ENCODE measurements at regions not wholly inside any gene's neighbourhood (a gene's known extent, or its start where the extent isn't known, plus 50 kb on each side); places are given as distances from the start of the nearest gene placed in this dataset.
"Not testable (repeated sequence)": the region's sequence is repeated elsewhere in the genome, so short reads cannot be mapped to it uniquely, and the experiment has no call there.

DNA sequence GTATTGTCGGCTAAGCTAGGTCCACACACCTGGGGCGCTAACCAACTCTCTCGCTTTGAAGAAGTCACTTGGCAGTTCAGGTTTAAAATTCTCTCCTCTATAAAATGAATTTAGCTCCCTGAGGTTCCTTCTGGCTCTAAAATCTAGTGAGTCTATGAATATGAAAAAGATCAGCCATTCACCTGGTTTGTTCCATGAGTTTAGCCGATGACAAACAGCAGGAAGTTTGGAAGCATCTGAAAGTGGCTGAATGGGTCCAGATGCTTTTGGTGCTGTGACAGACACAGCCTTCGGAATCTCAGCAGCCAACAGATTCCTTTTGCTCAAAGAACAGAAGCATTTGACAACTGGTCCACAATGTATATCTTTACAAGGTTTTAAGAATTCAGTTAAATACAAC, 73.4 kb upstream of the FOXN3 start:
- DNase-seq (ENCODE audit: low read depth): no peak

DNA sequence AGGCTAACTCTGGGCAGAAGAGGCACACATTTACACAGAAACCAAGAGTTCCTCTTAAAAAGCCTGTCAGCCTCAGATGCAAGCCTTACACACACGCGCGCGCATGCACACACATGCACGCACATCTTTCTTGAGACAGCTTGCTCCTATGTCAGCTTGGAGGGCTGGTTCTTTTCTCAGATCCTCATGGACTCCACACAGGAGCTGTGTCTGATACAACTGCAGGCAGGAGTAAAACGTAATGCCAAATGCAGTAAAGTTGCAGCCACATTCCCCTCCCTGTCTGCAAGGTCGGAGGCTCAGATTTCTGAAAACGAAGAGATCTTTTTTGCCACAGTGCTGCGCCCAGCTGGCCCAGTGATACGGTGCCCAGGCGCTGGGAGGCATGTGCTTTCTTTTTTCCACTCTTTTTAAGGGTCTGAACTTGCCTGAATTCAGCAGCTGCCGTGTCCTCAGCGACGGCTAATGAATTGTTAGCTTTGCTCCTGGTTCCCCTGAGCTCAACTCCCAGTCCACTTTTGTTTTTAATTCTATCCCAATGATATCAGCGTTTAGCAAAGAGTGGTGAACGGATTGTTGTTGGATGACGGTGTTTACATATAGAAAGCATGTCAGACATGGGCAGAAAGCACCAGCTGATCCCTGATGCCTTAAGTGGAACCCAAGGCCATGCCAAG, 72.9 kb upstream of the FOXN3 start:
- DNase-seq (ENCODE audit: low read depth): no peak

DNA sequence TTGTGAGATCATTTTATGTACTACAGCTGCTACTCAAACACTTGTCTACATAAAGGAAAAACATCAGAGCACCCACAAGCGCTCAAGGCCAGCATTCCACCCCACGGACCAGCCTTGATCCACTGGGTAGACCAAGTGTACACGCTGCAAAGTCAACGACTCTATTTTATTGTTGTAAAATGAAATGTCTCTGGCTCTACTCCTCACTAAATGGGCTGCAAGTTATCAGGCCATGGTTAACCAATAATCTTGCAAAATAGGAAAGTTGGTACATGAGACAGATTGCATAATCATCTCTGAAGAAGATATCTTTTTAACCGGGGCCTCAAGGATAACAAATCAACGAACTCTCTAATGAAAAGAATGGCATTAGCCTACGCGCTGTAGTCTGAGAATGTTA, 69.9 kb upstream of the FOXN3 start:
- DNase-seq (ENCODE audit: low read depth): no peak

DNA sequence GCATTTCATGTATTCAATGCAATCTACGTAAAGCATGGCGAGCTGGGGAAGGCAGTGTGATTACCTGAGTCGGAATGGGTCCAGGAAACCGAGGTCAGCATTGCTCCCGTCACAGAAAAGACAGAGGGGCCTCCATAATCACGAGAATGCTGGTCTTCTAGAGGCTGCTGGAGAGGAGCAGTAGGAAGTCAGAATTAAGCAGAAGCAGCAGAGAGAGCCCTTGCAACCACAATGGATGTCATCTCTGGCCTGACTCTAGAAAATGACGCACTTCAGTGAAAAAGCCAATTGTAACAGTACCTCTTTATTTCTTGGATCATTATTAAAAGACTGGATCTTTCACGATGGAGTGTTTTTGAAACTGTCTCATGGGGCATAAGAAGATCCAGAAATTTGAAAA, 69.5 kb upstream of the FOXN3 start:
- DNase-seq (ENCODE audit: low read depth): no peak

DNA sequence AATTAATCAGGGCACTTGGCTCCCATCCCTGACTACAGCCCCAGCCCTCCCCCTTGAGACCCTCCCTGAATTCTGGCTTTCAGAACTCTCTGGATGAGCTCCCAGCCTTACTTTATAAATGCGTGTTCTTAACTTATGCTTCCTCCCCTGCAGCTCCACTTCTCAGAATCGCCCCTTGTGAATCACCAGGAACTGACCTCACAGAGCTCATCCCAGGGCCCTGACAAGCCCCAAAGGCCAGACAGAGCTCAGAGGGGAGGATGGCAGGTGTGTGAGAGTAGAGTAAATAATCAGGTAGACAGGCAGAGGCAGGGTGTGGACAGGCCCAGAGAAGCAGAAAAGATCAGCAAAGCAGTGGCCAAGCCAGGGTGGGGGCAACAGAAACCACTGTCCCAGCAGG, 68.2 kb upstream of the FOXN3 start:
- no peak for DNase-seq (ENCODE audit: low read depth)

DNA sequence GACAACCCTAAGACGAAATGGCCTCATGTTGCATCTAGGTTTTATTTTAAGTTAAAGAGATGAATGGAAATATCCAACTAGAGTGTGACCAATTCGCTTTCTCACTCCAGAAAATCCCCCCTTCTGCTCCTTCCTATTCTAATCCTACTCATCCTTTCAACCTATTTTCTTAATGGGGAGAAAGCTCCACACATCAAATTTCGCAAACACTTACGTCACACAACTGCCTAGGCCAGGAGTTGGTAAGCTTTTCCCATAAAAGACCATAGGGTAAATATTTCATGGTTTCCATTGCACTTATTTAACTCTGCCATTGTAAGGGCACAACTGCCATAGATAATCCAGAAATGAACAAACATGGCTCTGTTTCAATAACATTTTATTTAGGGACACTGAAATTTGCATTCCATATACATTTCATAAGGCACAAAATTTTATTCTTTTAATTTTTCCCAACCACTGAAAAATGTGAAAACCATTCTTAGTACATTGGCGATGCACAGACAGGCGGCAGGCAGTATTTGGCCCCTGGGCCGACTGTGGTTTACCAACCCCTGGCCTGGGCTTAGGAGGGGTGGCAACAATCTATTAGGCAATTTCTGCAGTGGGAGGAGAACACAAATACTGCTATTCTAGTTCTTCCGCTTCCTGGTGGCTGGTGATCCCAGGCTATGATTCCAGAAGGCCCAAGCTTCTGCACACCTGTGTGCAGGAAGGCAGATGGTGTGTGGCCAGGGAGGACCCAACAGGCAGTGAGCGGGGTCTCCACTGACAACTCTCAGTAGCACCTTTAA, 67.2 kb upstream of the FOXN3 start:
- no peak for DNase-seq (ENCODE audit: low read depth)

DNA sequence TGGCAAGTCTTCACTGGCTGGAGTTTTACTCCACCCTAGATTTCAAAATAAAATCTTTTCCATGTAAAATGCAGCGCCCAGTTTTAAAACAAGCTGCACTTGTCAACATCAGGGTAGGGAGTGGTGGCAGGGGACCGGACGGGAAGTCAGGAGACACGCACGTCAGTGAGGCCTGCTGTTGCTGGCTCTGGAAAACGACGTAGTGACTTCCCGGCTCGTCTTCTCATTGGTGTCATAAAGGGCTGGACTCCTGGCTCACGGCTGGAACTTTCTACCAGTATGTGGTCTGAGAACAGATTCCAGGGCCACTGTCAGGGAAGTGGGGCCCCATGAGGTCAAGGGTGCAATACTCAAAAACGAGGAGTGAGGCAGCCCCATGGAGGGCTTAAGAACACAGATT, 64.2 kb upstream of the FOXN3 start:
- no peak for DNase-seq (ENCODE audit: low read depth)

DNA sequence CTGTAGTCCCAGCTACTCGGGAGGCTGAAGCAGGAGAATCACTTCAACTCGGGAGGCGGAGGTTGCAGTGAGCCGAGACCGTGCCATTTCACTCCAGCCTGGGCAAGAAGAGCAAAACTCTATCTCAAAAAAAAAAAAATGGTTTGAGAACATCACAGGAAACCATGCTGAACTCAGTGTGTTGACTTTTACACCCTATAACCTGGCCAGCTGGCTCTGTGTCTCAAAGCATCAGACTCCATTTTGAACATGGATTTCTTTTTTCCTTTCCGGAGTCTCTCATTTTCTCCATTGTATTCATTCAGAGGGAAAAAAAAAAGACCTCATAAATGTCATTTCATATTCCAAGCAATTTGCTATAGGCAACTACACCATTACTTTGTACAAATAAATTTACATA, 63.2 kb upstream of the FOXN3 start:
- no peak for DNase-seq (ENCODE audit: low read depth)

DNA sequence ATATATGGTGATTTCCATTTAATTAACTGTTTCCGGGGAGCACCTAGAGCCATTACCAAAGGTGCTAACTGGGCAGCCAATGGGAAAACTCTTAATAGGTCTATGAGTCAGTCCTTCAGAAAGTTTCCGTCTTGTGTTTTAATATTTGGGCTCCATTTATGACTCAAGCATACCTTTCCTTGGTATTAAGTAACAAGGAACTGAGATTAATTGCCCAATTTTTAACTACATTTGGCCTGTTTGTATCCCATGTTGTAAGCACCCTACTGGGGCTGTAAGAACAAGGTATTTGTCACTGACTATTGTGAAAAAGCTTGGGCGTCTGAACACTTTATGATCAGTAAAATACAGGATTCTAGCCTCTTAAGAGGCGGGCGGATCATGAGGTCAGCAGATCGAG, 62.8 kb upstream of the FOXN3 start:
- no peak for DNase-seq (ENCODE audit: low read depth)

DNA sequence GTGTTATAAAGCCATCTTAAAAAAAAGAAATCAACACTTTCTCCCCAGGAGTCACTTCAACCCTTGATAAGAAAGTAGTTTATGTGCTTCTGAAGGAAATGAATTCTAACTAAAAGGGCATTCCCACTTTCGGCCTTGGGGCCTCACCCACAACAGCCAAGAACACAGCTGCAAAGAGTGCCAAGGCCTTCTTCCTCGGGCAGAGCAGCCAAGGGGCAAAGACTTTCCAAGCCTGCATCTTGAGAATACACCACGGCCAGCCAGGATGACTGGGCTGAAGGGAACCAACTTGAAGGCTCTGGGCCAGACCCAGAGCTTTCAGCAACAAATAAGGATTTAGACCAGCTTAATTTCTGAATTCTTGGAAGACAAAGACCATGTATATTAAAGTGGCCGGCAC, 60.4 kb upstream of the FOXN3 start:
- DNase-seq (ENCODE audit: low read depth): no peak

DNA sequence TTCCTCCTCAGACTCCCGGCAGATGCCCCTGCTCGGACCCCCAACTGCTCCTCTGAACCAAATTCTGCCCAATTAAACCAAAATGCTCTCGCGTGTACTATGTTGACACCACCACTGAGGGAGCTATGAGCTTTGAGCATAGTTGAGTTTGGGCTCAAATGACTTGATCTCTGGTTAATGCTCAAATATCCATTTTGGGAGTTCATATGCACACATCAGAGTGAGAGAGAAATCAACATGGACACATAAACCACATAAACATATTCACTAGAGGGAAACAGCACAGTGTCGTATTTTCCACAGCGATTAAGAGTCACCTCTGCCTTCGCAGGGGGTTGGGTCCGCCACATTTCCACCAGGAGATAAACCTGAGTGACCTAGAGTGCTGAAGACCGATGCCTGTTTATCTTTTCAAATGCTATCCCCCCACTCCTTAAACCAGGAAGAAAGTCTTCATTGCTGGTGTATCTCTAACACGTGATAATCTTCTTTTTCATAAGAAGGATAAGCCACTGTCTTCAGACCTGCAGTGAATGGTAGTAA, 59.4 kb upstream of the FOXN3 start:
- DNase-seq (ENCODE audit: low read depth): no peak

DNA sequence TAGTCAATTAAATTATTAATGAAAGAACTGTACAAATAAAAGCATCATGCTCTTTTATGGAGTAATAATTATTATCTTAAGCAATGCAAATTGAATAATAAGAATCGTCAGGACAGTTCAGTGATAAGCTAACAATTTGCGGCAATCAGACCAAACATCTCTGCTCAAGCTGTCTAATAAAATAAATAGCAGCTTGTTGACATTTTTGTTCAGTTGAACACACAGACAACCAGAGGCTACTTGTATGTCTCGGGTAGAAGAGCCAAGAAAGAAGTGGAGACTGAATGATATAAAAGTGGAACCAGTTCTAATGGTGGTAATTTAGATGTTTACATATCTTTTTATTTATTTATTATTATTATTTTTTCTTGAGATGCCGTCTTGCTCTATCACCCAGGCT, 57.4 kb upstream of the FOXN3 start:
- no peak for DNase-seq (ENCODE audit: low read depth)

DNA sequence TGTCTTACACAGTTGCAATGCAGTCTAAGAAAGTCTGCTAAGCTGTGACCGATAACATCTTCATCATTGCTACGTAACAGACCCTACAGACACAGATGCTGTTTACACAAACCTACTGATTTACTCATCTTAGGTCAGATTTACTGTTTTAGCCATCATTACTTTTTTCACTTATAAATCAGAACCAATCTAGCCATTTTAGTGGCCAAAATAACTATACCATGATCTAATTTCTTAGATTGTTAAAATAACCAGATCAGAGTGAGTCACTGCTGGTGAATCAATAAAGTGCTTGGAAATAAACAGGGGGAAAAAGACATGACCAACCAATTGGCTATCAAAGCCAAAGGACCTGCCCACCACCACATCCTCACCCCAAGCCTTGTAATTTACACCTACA, 57.0 kb upstream of the FOXN3 start:
- no peak for DNase-seq (ENCODE audit: low read depth)

DNA sequence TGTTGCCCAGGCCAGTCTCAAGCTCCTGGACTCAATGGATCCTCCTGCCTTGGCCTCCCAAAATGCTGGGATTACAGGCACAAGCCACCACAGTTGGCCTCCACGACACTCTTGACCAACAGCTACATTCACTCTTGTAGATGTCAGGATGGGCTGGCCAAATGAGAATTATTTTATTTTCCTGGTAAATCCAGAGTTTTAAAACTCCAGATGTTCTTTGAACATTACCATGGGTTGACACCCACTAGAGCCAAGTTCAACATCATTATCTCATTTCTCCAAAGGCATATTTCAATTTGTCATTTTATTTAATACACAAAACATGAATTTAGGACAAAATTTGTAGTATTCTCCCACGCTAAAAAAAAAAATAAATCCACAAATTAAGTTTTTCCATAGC, 56.5 kb upstream of the FOXN3 start:
- DNase-seq (ENCODE audit: low read depth): no peak

DNA sequence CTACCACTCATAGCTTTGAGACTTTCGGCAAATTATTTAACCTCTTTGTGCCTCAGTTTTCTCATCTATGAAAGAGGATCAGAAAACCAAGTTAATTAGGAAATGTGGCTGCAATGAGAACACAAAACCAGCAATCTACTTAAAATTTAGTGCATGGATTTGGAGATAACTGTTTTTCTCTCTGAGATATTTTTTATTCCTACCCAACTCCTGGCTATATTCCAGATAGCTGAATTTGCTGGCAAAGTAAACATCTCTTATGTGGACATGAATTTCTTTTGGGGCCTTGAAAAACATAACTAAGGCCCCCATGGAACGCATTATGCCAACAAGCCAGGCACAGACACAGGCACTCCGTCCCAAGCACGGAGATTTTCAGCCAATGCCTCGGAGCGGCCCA, 53.4 kb upstream of the FOXN3 start:
- no peak for DNase-seq (ENCODE audit: low read depth)

DNA sequence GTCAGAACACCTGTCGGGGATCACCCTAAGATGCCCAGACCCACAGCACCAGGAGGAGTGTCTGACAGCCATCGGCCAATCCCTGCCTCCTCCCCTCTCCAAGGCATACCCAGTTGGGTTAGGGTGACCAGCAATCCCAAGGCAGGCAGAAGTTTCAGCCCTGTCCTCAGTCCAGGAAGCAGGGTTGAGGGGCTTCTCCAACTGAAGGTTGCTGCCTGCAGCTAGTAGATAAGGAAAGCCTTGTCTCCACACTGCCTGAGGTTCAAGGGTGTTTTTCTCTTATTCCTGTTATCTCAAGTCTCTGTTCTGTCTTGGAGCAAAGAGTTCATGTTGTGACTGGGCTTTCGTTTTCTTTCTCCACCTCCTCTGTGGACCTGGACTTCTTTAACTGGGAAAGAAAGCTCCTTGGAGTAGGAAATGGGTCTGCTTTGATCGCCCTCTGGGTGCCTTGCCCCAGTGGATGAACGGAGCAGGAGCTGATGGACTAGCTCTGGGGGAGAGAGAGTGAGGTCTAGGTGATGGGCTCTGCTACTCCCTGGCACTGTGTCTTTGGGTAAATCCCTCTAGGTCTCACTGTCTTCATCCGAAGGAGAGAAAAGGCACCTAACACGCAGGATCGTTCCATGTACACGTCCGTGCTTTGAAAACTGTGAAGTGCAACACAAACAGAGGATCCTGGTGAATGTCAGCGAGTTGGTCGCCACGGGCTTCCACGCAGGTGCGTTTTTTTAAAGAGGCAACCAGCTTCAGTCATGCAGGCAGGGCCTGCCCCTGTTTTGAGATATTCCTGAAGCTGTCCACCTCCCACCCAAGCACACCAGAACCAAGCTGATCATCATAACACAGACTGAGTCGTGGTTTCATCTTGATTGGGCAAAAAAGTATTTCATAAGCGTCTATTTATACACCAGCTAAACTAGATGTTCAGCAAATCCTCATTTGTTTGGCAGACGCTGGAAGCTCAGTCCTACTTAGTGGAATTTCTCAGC, 52.5 kb upstream of the FOXN3 start:
- DNase-seq (ENCODE audit: low read depth): no peak

DNA sequence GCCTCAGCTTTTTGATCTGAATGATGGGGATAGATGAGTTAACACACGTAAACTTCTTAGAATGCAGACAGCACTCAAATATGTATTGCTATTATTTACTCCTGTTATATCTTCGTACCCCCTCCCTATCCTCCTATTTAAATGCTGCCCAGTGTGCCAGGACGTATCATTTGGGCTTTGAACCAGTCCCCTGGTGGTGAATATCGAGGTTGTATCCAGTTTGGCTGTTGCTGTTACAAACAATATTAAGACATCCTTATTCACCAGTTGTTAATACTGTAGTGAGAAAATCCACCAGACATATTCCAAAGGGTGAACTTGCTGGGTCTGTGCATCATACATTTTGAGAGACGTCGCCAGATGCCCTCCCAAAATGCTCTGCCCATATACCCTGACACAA, 51.5 kb upstream of the FOXN3 start:
- DNase-seq (ENCODE audit: low read depth): no peak

DNA sequence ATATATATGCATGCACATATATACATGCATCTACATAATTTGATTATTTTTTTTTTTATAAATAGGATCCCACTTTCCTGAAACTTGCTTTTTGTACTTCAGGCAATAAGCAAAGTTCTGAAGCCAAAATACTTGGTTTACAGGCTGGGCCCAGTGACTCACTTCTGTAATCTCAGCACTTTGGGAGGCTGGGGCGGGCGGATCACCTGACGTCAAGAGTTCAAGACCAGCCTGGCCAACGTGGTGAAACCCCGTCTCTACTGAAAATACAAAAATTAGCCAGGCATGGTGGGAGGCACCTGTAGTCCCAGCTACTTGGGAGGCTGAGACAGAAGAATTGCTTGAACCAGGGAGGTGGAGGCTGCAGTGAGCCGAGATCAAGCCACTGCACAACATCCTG, 51.0 kb upstream of the FOXN3 start:
- DNase-seq (ENCODE audit: low read depth): not testable (repeated sequence)

DNA sequence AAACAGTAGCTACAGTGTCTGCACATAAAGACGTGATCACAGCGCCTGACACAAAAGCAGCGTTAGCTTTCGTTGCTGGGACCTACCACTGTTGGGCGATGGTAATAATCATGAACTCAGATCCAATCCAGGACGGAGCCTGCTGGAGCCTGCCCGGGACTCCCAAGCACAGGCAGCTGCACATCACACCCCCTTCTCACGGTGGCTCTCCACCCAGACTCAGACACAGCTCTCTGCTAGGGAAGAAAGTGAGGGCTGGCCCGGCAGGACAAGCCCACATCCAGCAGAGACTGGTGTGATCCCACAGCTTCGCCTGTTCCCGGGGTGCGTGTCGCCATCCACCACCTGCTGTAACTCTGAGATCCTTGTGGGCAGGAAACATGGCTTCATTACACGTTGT, 49.9 kb upstream of the FOXN3 start:
- no peak for DNase-seq (ENCODE audit: low read depth)

Data from stimulated activated CD8-positive, alpha-beta memory T cell treated with anti-CD3 and anti-CD28 coated beads, Interleukin-7, amount 100 ng/mL, for 24 hours (primary cell).